OCI-LY1 (cell line): ENCODE measurements at regions not wholly inside any gene's neighbourhood (a gene's known extent, or its start where the extent isn't known, plus 50 kb on each side); places are given as distances from the start of the nearest gene placed in this dataset.

Source experiments
- H2AFZ ChIP-seq: fragments of 200-600 bp; sonication (generic), shearing (Covaris generic); 2 replicates; pipeline ENCODE4 v1.6.0; 2014; ENCODE audit warnings: antibody characterized with exemption, mild to moderate bottlenecking, low read length
- H3F3A ChIP-seq: fragments of 200-600 bp; sonication (generic), shearing (Covaris generic); 2 replicates; pipeline ENCODE4 v1.6.0; 2014; ENCODE audit warnings: mild to moderate bottlenecking, antibody characterized with exemption, low read length, moderate library complexity; ENCODE audit not compliant: insufficient read depth
- H3K27ac ChIP-seq: fragments of 200-600 bp; sonication (generic); 2 replicates; pipeline ENCODE4 v1.5.1; 2014; ENCODE audit warnings: low read length, mixed run types, mild to moderate bottlenecking, low read depth; ENCODE audit not compliant: poor library complexity, severe bottlenecking
- H3K27me3 ChIP-seq: fragments of 200-600 bp; sonication (generic); 2 replicates; pipeline ENCODE4 v1.6.0; 2014; ENCODE audit warnings: antibody characterized with exemption, mild to moderate bottlenecking, low read length, moderate library complexity; ENCODE audit not compliant: insufficient read depth
- H3K36me3 ChIP-seq: fragments of 200-600 bp; sonication (generic); 2 replicates; pipeline ENCODE4 v1.6.1; 2014; ENCODE audit warnings: mild to moderate bottlenecking, antibody characterized with exemption, low read length, moderate library complexity, mixed read lengths; ENCODE audit not compliant: insufficient read depth
- H3K4me1 ChIP-seq: fragments of 200-600 bp; sonication (generic); 2 replicates; pipeline ENCODE4 v1.5.1; 2014; ENCODE audit warnings: mild to moderate bottlenecking, low read length, moderate library complexity; ENCODE audit not compliant: insufficient read depth, severe bottlenecking
- H3K4me2 ChIP-seq: fragments of 200-600 bp; sonication (generic), shearing (Covaris generic); 2 replicates; pipeline ENCODE4 v1.6.1; 2014; ENCODE audit warnings: low read length
- H3K4me3 ChIP-seq: fragments of 200-600 bp; sonication (generic); 2 replicates; pipeline ENCODE4 v1.5.1; 2014; ENCODE audit warnings: low read length, low read depth, mild to moderate bottlenecking, mixed read lengths; ENCODE audit not compliant: poor library complexity, severe bottlenecking
- H3K79me2 ChIP-seq: fragments of 200-600 bp; shearing (Covaris generic); 2 replicates; pipeline ENCODE4 v1.6.1; 2016; ENCODE audit warnings: mixed run types, low read length, mixed read lengths; ENCODE audit not compliant: insufficient read depth
- H3K9ac ChIP-seq: fragments of 200-600 bp; sonication (generic), shearing (Covaris generic); 2 replicates; pipeline ENCODE4 v1.6.1; 2014; ENCODE audit warnings: mild to moderate bottlenecking, low read length, mixed read lengths
- H3K9me2 ChIP-seq: fragments of 200-600 bp; sonication (generic), shearing (Covaris generic); 2 replicates; pipeline ENCODE4 v1.6.1; 2014; ENCODE audit warnings: low read depth, mild to moderate bottlenecking, low read length, mixed read lengths
- H3K9me3 ChIP-seq: fragments of 200-600 bp; shearing (Covaris generic); 2 replicates; pipeline ENCODE4 v1.6.1; 2014; ENCODE audit warnings: low read length, mixed read lengths
- H4K20me1 ChIP-seq: fragments of 200-600 bp; sonication (generic), shearing (Covaris generic); 2 replicates; pipeline ENCODE4 v1.6.0; 2016; ENCODE audit warnings: mild to moderate bottlenecking, low read length; ENCODE audit not compliant: insufficient read depth
- EZH2 ChIP-seq: fragments of 200-600 bp; sonication (generic), shearing (Covaris generic); IDR thresholded peaks from 2 replicates; pipeline ENCODE4 v1.8.0; 2017; ENCODE audit warnings: borderline replicate concordance, mixed run types, mild to moderate bottlenecking, antibody characterized with exemption, low read length, moderate library complexity, mixed read lengths
- TF ChIP-seq, protein P1 (sequence below): fragments of 200-600 bp; sonication (generic), shearing (Covaris generic); IDR thresholded peaks from 2 replicates; pipeline ENCODE4 v1.5.1; 2017; ENCODE audit warnings: mild to moderate bottlenecking, antibody characterized with exemption, low read length, moderate library complexity, mixed read lengths

DNA sequence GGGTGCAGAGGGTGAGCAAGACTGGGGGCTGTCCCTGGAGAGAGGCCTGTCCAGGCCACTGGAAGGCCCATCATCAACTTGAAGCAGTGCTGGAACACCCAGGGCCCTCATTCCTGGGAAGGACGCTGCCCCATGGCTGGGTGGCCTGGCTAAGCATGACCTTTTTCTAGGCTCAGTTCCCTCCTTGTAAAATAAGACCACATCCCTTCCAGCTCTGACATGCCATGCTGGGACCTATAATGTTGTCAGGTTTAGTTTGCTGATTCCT is 62.8 kb downstream of the SYNE3 start:
- H3K9ac ChIP-seq = no peak overlapping the region
- no peaks in the 10 kb centered on the region for H3F3A ChIP-seq
- no peaks in the 10 kb centered on the region for H3K9me2 ChIP-seq
- TF ChIP-seq EZH2 = no peak
- TF ChIP-seq, protein P1, sequence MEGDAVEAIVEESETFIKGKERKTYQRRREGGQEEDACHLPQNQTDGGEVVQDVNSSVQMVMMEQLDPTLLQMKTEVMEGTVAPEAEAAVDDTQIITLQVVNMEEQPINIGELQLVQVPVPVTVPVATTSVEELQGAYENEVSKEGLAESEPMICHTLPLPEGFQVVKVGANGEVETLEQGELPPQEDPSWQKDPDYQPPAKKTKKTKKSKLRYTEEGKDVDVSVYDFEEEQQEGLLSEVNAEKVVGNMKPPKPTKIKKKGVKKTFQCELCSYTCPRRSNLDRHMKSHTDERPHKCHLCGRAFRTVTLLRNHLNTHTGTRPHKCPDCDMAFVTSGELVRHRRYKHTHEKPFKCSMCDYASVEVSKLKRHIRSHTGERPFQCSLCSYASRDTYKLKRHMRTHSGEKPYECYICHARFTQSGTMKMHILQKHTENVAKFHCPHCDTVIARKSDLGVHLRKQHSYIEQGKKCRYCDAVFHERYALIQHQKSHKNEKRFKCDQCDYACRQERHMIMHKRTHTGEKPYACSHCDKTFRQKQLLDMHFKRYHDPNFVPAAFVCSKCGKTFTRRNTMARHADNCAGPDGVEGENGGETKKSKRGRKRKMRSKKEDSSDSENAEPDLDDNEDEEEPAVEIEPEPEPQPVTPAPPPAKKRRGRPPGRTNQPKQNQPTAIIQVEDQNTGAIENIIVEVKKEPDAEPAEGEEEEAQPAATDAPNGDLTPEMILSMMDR = no peak
- H3K27me3 ChIP-seq = no peaks in the 10 kb centered on the region
- no peak overlapping the region for H2AFZ ChIP-seq
- H3K27ac ChIP-seq = no peak overlapping the region
- H3K79me2 ChIP-seq = no peaks in the 10 kb centered on the region
- H3K4me1 ChIP-seq = peaks cover 19% of the 10 kb centered on the region
- H3K36me3 ChIP-seq = no peaks in the 10 kb centered on the region
- no peaks in the 10 kb centered on the region for H4K20me1 ChIP-seq
- no peaks in the 10 kb centered on the region for H3K9me3 ChIP-seq
- no peak overlapping the region for H3K4me3 ChIP-seq
- H3K4me2 ChIP-seq = no peak overlapping the region

DNA sequence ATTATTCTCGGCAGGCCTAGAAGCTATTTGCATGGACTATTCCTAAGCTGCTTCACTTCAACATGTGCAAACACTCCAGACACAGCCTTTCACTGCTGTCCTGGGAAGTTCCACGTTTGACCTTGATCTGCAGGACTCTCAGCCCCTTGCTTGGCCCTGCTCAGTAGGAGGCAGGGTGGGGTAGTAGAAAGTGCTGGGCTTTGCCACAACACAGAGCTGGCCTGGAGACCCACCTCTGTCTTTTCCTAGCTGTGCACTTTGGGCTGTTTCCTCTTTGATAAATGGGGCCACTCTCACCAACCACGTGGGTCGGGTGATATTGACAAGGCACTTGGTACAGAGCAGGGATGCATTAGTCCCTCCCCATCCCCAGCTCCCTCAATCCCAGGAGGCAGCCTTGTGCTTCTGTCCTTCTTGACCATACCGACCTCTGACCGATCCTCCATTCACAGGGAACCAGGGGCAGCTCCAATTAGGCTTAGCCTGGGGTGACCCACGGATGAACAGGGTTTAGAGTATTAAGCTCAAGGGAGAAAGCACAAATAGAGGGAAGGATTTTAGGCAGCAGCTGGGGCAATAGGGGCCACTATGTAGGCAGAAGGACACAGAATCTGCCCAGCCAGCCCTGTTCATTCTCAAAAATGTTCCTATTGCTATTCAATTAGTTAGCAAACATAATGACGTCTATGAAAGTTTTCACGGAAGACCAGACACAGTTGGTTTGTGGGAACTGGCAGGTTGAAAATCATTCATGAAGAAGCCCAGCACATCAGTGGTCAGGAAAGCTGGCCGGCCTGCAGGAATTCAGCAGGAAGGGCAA is 63.3 kb downstream of the SYNE3 start:
- no peak overlapping the region for H3K27ac ChIP-seq

GRCh38 chr14:95452176-95452892 is 64.1 kb downstream of the SYNE3 start:
- H4K20me1 ChIP-seq = no peaks in the 10 kb centered on the region
- H3K36me3 ChIP-seq = no peaks in the 10 kb centered on the region
- TF ChIP-seq EZH2 = no peak
- TF ChIP-seq, protein P1 = peak; percentile 66
- peaks cover 11% of the 10 kb centered on the region for H3K4me1 ChIP-seq
- no peaks in the 10 kb centered on the region for H3K9me3 ChIP-seq
- H3K9ac ChIP-seq = no peak overlapping the region
- H3K4me3 ChIP-seq = no peak overlapping the region
- no peaks in the 10 kb centered on the region for H3F3A ChIP-seq
- no peak overlapping the region for H2AFZ ChIP-seq
- H3K4me2 ChIP-seq = no peak overlapping the region
- H3K27ac ChIP-seq = no peak overlapping the region
- H3K27me3 ChIP-seq = no peaks in the 10 kb centered on the region
- no peaks in the 10 kb centered on the region for H3K9me2 ChIP-seq
- H3K79me2 ChIP-seq = no peaks in the 10 kb centered on the region

More for the DNA sequence above, 63.3 kb downstream of the SYNE3 start:
- H3K36me3 ChIP-seq = no peaks in the 10 kb centered on the region
- H3K9ac ChIP-seq = no peak overlapping the region
- no peaks in the 10 kb centered on the region for H4K20me1 ChIP-seq
- H3K4me2 ChIP-seq = no peak overlapping the region
- no peaks in the 10 kb centered on the region for H3K27me3 ChIP-seq
- H3F3A ChIP-seq = no peaks in the 10 kb centered on the region
- H3K79me2 ChIP-seq = no peaks in the 10 kb centered on the region
- H3K9me2 ChIP-seq = no peaks in the 10 kb centered on the region
- no peak for TF ChIP-seq EZH2
- TF ChIP-seq, protein P1 = no peak
- no peaks in the 10 kb centered on the region for H3K9me3 ChIP-seq
- H3K4me3 ChIP-seq = no peak overlapping the region
- H3K4me1 ChIP-seq = peaks cover 18% of the 10 kb centered on the region
- no peak overlapping the region for H2AFZ ChIP-seq
